ENCODE measurements at regions not wholly inside any gene's neighbourhood (a gene's known extent, or its start where the extent isn't known, plus 50 kb on each side); places are given as distances from the start of the nearest gene placed in this dataset.
"Not testable (repeated sequence)": the region's sequence is repeated elsewhere in the genome, so short reads cannot be mapped to it uniquely, and the experiment has no call there.

- Histone ChIP-seq H3K27ac (no peak overlapping the region), H3K36me3 (no peaks in the 10 kb centered on the region), H3K9me3 (no peaks in the 10 kb centered on the region), H3K4me1 (no peaks in the 10 kb centered on the region), H3K27me3 (no peaks in the 10 kb centered on the region), H3K4me3 (no peak overlapping the region)
- ATAC-seq (ENCODE audit: low FRiP score in 2 of 2) (no peak), DNase-seq (no peak)
- TF ChIP-seq EP300 (IDR thresholded peaks at IDR 0.05) (no peak), POLR2AphosphoS5 (IDR thresholded peaks at IDR 0.05) (no peak)
- WGBS, 2 donors, result 86 to 87% methylated on average over 3 to 6 of the region's 6 CpGs
Observed at GRCh38 chrX:1824855-1825254, 210.0 kb downstream of the ASMT start.

GRCh38 chrX:1833656-1834360 is 218.9 kb downstream of the ASMT start:
- Histone ChIP-seq H3K9me3 (peaks cover 0 to 7% (median 5%) of the 10 kb centered on the region in 4 donors), H3K4me3 (no peak overlapping the region), H3K27me3 (no peaks in the 10 kb centered on the region), H3K27ac (no peak overlapping the region), H3K36me3 (no peaks in the 10 kb centered on the region), H3K4me1 (no peaks in the 10 kb centered on the region)
- ATAC-seq (ENCODE audit: low FRiP score in 2 of 2) (no peak), DNase-seq (no peak)
- 82 to 84% methylated on average over 15 of the region's 15 CpGs for WGBS, 2 donors
- TF ChIP-seq POLR2AphosphoS5 (IDR thresholded peaks at IDR 0.05), result no peak
- TF ChIP-seq EP300 (IDR thresholded peaks at IDR 0.05), result no peak
- no peak for TF ChIP-seq CTCF (IDR thresholded peaks at IDR 0.05)
- TF ChIP-seq POLR2A (IDR thresholded peaks at IDR 0.05), result no peak

- no peaks in the 10 kb centered on the region for H3K4me1 ChIP-seq
- no peaks in the 10 kb centered on the region for H3K27me3 ChIP-seq
- peaks cover 0 to 7% (median 5%) of the 10 kb centered on the region in 4 donors for H3K9me3 ChIP-seq
- H3K36me3 ChIP-seq, result no peaks in the 10 kb centered on the region
- no peak overlapping the region for H3K27ac ChIP-seq
- DNase-seq, result no peak
- no peak for ATAC-seq (ENCODE audit: low FRiP score in 2 of 2)
- no peak overlapping the region for H3K4me3 ChIP-seq
- WGBS, 2 donors, result 25 to 46% methylated on average over 4 of the region's 4 CpGs
- TF ChIP-seq CTCF (IDR thresholded peaks at IDR 0.05), result no peak
- TF ChIP-seq EP300 (IDR thresholded peaks at IDR 0.05), result no peak
- TF ChIP-seq POLR2AphosphoS5 (IDR thresholded peaks at IDR 0.05), result no peak
- no peak for TF ChIP-seq POLR2A (IDR thresholded peaks at IDR 0.05)
Observed at GRCh38 chrX:1835056-1835455, 220.2 kb downstream of the ASMT start.

- TF ChIP-seq POLR2AphosphoS5 (IDR thresholded peaks at IDR 0.05) (no peak), CTCF (IDR thresholded peaks at IDR 0.05) (no peak), EP300 (IDR thresholded peaks at IDR 0.05) (no peak), POLR2A (IDR thresholded peaks at IDR 0.05) (no peak)
- no peak overlapping the region for H3K27ac ChIP-seq
- 78 to 84% methylated on average over 6 of the region's 6 CpGs for WGBS, 2 donors
Observed at GRCh38 chrX:1836683-1837082, 221.8 kb downstream of the ASMT start.

GRCh38 chrX:1841746-1842145 is 226.9 kb downstream of the ASMT start:
- ATAC-seq (ENCODE audit: low FRiP score in 2 of 2), result no peak
- no peaks in the 10 kb centered on the region for H3K4me1 ChIP-seq
- no peaks in the 10 kb centered on the region for H3K27me3 ChIP-seq
- H3K9me3 ChIP-seq, result peaks cover 0 to 7% (median 3%) of the 10 kb centered on the region in 4 donors
- 93 to 95% methylated on average over 7 of the region's 7 CpGs for WGBS, 2 donors
- TF ChIP-seq POLR2AphosphoS5 (IDR thresholded peaks at IDR 0.05) (no peak), POLR2A (IDR thresholded peaks at IDR 0.05) (no peak), CTCF (IDR thresholded peaks at IDR 0.05) (no peak), EP300 (IDR thresholded peaks at IDR 0.05) (no peak)
- no peak overlapping the region for H3K27ac ChIP-seq
- H3K4me3 ChIP-seq, result no peak overlapping the region
- DNase-seq, result no peak
- H3K36me3 ChIP-seq, result no peaks in the 10 kb centered on the region

More at GRCh38 chrX:1836683-1837082, 221.8 kb downstream of the ASMT start:
- Histone ChIP-seq H3K4me1 (no peaks in the 10 kb centered on the region), H3K4me3 (no peak overlapping the region), H3K27me3 (no peaks in the 10 kb centered on the region), H3K9me3 (peaks cover 0 to 7% (median 5%) of the 10 kb centered on the region in 4 donors), H3K36me3 (no peaks in the 10 kb centered on the region)
- no peak for DNase-seq
- no peak for ATAC-seq (ENCODE audit: low FRiP score in 2 of 2)

GRCh38 chrX:1847000-1847399 is 232.1 kb downstream of the ASMT start:
- WGBS, 2 donors, result 95 to 97% methylated on average over 4 of the region's 4 CpGs
- not testable (repeated sequence) for ATAC-seq (ENCODE audit: low FRiP score in 2 of 2); H3K4me1 ChIP-seq; H3K27ac ChIP-seq; H3K36me3 ChIP-seq; H3K4me3 ChIP-seq; H3K9me3 ChIP-seq; H3K27me3 ChIP-seq; DNase-seq

- not testable (repeated sequence) for H3K27me3 ChIP-seq; H3K9me3 ChIP-seq; H3K36me3 ChIP-seq; ATAC-seq (ENCODE audit: low FRiP score in 2 of 2); H3K4me1 ChIP-seq; H3K27ac ChIP-seq; H3K4me3 ChIP-seq; DNase-seq
- WGBS, 2 donors, result 54 to 63% methylated on average over 2 of the region's 2 CpGs
Observed at GRCh38 chrX:1847790-1848189, 232.9 kb downstream of the ASMT start.
